NCI-H524 (cell line): ENCODE measurements at regions not wholly inside any gene's neighbourhood (a gene's known extent, or its start where the extent isn't known, plus 50 kb on each side); places are given as distances from the start of the nearest gene placed in this dataset.
A peak's percentile ranks its signal among the peaks of the same experiment; 100 is the strongest.

Source experiments
- DNase-seq, 2 experiments: peaks; one replicate each; lab custom pipeline; 2025; lab: John Stamatoyannopoulos, UW

- no peak for DNase-seq
Measured at GRCh38 chr6:137353842-137354397, 134.7 kb upstream of the IFNGR1 start.

GRCh38 chr6:137353346-137353745 is 134.2 kb upstream of the IFNGR1 start:
- no peak for DNase-seq

GRCh38 chr6:137352859-137353258 is 133.7 kb upstream of the IFNGR1 start:
- no peak for DNase-seq

DNA sequence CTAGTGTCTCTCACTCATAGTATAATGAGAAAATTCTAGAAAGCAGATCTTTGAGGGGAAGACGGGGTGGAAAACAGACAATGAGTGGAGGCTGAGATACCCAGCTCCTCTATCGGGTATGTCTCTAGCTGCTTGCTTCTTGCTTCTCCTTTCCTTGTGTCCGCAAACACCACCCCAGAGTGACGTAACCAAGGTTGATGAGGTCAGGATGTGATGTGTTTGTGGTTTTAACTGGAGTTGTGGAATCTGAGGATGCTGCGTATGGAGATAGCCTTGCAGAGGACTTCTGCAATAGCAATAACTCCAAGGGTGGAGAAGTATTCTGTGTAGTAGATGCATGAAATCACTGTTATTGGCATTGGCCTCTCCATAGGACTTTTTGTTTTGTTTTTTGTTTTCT is 132.7 kb upstream of the IFNGR1 start:
- no peak for DNase-seq

- DNase-seq = no peak
Measured at GRCh38 chr6:137350857-137351256, 131.7 kb upstream of the IFNGR1 start.

DNA sequence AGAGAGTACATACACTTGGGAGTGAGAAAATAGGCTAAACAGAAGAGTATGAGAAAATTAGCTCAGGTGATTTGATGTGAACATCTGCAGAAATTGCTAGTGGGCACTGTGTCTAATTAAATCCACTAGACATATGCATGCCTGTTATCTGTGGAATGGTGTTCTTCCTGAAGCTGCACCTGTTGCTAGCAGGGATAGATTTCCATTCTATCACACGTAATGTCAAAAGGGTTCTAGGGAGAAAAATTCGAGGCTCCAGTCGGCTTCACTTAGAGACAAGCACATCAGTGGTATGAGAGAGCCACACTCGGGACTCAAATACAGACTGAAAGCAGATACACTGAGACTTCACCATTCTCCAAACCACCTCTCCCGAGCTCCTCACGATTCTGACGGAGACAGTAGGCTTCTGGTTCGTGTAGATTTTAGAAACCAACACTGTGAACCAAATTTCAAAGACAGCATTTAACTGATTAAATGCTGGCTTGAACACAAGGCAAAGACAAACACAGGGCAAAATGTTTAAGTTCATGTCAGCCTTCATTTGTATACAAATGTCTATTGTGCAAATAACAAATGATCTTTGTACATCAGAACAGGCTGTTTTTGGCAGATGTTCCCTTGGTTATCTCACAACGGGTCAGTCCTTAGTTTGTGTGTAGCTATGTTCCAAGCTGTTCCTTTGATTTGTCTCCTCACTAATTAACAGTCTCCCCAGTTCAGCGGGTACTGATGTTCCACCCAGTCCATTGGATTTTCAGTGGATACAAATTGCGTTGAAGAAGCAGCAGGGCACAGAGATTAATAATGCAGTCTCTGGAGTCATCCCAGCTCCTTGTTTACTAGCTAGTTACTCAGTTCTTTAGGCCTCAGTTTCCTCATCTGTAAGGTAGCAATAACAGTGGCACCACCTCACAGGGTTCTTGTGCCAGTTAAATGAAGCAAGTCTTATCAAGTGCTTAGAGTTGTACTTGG is 131.0 kb upstream of the IFNGR1 start:
- no peak for DNase-seq

- no peak for DNase-seq
Measured at GRCh38 chr6:137348777-137349176, 129.6 kb upstream of the IFNGR1 start.

GRCh38 chr6:137343241-137343640 is 124.1 kb upstream of the IFNGR1 start:
- no peak for DNase-seq

DNA sequence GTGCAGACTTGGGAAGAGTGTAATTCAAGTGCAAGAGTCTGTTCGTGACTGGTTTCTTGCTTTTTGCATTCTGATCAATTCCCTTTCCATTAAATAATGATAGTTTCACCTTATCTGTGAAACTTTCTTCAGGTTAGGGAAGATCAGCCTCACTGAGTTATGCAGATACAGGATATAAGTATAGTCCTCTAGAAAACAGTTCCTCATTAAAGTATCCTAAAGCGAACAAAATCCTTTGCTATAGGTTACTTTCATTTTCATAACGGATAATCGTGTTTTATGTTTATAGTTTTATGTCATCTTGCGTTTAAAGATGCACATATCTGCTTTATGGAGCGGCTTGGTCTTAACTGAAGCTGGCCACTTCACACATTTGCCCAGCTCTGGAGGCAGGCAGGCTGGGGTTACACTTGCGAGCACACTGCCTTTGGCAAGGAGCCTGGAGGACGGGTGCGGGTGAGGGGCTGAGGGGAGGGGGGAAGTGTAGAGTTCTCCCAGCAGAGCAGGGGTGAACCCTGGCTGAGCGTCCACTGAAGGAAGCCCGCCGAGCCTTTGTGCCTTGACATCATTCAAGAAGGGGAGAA is 123.5 kb upstream of the IFNGR1 start:
- no peak for DNase-seq

GRCh38 chr6:137341681-137342195 is 122.6 kb upstream of the IFNGR1 start:
- DNase-seq = peak; percentile 91 to 96

GRCh38 chr6:137339929-137340559 is 120.9 kb upstream of the IFNGR1 start:
- DNase-seq = no peak

GRCh38 chr6:137334884-137335283 is 115.7 kb upstream of the IFNGR1 start:
- DNase-seq = no peak

DNA sequence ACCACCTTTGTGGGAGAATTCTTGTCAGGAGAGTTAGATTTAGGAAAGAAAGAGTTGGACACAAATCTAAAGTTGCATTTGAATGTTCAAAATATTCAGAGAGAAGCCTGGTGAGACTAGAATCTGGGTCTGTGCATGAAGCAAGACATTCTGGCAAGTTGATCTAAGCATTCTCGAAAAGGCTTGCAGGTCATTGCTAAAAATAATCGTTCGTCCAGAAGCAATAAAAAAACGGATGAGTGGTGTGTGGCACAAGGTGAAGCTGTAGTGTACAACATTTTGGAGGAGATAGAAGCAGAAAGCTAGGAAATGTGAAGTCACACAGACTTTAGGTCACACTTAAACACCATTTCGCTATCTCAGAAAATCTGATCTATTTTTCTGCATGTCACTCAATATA is 114.9 kb upstream of the IFNGR1 start:
- no peak for DNase-seq

GRCh38 chr6:137332637-137333280 is 113.6 kb upstream of the IFNGR1 start:
- DNase-seq = peak; percentile 61 to 89

DNA sequence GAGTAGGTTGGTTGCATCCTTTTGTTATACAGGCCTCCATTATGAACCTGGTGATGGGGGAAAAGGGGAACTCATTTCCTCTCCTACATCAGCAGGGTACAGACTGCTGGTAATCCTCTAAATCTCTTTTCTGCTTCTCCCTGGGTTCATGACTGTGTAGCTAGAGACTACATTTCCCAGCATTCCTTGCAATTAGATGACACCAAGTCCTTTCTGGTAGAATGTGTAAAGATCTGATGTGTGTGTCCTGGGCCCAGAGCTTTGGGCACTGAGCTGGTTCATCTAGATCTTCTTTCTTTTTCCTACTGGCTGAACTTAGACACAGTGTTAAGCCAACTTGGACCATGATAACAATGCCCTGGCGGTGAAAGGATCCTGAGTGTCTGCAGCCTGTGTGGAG is 104.7 kb upstream of the IFNGR1 start:
- DNase-seq = peak in 1 of 2 experiments; percentile 59

- DNase-seq = no peak
Measured at GRCh38 chr6:137320271-137320670, 101.1 kb upstream of the IFNGR1 start.

DNA sequence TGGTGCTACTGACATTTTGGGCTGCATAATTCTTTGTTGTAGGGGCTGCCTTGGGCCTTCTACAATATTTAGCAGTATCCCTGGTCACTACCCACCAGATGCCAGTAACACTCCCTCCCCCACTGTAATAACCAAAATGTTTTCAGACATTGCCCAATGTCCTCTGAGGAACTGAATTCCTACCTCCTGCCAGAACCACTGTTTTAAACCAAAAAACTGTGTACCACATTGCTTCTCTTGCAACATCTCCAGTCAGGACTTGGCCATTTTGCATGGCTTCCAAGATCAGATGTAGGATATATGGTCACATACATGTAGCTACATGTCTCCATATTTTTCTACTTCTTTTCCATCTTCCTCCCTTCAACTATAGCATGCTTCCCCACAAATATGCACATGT is 97.4 kb upstream of the IFNGR1 start:
- DNase-seq = no peak

DNA sequence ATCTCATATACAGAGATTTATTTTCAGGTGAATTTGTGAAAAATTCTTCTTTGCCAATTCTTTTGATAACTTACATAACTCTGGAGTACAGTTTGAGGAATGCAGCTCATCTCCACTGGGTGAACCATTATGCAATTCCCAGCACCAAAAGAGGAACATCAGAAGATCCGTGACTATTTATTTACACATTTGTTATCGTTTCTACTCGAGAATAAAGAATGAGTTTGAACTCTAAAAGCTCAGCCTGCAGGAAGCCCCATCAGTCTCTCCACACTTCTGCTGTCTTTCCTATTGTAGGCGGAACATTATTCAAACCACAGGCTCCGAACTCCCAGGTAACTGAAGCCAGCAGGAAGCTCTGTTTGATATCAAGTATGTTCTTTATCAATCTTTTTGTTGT is 95.9 kb upstream of the IFNGR1 start:
- DNase-seq = no peak

DNA sequence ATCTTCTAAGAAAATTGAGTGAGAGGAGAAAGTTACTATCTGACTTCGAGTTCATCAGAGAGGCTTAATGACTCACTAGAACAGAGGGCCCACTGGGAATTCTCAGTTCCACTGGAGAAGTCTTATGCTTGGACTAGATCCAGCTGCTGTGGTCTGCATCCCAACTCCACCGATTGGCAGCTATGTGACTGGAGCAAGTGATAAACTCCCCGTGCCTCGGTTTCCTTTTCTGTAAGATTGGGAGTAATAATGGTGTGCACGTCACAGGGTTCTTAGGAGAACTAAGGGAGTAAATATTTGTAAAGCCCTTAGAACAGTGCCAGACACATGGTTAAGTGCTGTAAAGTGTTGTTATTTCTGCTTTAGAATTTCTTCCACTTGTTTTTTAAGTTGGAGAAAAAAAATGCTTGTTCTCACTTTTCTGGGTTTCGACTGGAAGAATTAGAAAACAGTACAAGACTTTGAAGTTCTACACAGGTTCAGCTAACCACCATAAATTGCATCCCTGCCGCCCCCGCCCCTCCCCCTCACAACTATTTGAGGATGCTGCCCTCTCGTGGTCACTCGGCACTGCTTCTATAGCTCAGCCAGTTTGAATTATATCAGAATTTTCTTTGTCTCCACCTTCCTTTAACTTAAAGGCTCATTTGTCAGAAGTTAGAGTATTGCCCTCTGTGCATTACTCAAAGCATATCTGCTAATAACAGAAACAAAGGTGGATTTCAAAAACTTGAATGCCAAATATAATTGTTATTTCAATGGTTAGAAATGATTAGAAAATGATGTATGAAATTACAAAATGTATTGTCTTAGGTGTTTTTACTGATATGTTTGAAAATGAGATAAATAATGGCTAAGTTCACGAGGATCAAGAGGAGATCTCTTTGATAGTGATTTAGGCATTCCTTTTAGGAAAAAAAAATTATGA is 95.0 kb upstream of the IFNGR1 start:
- peak; percentile 77 to 79 for DNase-seq

DNA sequence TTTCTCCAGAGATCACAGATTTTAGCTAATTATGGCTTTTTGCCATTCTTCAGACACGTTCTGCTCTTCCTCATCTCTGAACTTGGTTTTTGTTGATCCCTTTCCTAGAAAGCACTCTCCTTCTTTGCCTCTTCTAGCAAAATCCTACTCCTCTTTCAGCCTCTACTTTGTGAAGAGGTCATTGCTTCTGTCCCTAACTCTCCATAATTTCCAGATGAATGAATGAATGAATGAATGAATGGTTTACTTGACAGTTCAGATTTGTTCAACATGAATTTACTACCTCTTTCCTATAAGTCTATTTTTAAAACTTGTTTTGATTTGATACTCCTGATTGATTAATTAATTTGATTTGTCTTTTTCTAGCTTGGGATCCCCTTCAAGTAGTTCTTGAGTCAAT is 94.0 kb upstream of the IFNGR1 start:
- DNase-seq = no peak

- no peak for DNase-seq
Measured at GRCh38 chr6:137311940-137312339, 92.8 kb upstream of the IFNGR1 start.
